Loucy (cell line): ENCODE measurements at regions not wholly inside any gene's neighbourhood (a gene's known extent, or its start where the extent isn't known, plus 50 kb on each side); places are given as distances from the start of the nearest gene placed in this dataset.

Source experiments
- EZH2phosphoT487 ChIP-seq: fragments of 200-600 bp; IDR thresholded peaks from 2 replicates; pipeline ENCODE4 v1.6.1; 2018; ENCODE audit warnings: antibody characterized with exemption, mild to moderate bottlenecking, moderate library complexity, borderline replicate concordance
- TF ChIP-seq, protein P1 (sequence below): fragments of 200-600 bp; sonication (generic); conservative IDR thresholded peaks from 2 replicates; pipeline ENCODE4 v1.5.1; 2014; ENCODE audit warnings: mild to moderate bottlenecking, antibody characterized with exemption, low read length

DNA sequence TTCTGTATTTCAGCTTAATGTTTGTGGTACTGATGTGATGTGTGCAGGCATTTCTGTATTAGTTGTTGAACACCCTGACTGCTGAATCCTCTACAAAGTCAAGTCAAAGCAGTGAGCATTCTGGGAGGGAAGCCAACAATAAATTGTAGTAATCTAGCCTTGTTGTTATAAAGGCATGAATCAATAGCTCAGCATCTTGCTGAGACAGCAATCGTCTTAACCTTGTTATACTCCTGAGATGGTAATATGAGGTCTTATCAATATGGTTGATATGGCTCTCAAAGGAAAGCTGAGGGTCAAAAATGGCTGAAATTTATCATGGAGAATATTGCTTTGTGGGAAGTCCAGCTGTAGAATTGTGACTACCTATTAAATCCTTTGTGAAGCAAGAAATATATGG, 299.4 kb downstream of the DNAJB9 start:
- no peak for TF ChIP-seq EZH2phosphoT487
- TF ChIP-seq, protein P1, sequence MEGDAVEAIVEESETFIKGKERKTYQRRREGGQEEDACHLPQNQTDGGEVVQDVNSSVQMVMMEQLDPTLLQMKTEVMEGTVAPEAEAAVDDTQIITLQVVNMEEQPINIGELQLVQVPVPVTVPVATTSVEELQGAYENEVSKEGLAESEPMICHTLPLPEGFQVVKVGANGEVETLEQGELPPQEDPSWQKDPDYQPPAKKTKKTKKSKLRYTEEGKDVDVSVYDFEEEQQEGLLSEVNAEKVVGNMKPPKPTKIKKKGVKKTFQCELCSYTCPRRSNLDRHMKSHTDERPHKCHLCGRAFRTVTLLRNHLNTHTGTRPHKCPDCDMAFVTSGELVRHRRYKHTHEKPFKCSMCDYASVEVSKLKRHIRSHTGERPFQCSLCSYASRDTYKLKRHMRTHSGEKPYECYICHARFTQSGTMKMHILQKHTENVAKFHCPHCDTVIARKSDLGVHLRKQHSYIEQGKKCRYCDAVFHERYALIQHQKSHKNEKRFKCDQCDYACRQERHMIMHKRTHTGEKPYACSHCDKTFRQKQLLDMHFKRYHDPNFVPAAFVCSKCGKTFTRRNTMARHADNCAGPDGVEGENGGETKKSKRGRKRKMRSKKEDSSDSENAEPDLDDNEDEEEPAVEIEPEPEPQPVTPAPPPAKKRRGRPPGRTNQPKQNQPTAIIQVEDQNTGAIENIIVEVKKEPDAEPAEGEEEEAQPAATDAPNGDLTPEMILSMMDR: no peak
